ENCODE measurements at regions not wholly inside any gene's neighbourhood (a gene's known extent, or its start where the extent isn't known, plus 50 kb on each side); places are given as distances from the start of the nearest gene placed in this dataset.

DNA sequence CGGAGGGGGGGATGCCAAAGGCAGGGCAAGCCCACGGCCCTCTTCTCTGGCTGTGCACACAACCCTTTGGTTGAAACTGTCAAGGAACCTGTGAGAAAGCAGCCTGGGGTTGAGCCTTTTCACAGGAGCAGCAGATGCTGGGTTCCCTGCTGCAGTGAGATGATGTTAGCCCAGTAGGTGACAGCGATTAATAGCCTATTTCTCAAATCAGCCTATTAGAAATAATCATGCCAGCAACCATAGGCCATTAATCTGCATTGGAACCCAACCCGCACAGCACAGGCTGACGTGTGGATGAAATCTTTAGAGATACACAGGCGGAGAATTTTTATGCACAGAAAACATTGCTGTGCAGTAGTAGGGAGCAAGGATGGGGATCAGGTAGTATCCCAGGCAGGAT lies 637.5 kb downstream of the AJAP1 start:
- DNase-seq (ENCODE audit: low read depth in 3 of 3) = no peak

DNA sequence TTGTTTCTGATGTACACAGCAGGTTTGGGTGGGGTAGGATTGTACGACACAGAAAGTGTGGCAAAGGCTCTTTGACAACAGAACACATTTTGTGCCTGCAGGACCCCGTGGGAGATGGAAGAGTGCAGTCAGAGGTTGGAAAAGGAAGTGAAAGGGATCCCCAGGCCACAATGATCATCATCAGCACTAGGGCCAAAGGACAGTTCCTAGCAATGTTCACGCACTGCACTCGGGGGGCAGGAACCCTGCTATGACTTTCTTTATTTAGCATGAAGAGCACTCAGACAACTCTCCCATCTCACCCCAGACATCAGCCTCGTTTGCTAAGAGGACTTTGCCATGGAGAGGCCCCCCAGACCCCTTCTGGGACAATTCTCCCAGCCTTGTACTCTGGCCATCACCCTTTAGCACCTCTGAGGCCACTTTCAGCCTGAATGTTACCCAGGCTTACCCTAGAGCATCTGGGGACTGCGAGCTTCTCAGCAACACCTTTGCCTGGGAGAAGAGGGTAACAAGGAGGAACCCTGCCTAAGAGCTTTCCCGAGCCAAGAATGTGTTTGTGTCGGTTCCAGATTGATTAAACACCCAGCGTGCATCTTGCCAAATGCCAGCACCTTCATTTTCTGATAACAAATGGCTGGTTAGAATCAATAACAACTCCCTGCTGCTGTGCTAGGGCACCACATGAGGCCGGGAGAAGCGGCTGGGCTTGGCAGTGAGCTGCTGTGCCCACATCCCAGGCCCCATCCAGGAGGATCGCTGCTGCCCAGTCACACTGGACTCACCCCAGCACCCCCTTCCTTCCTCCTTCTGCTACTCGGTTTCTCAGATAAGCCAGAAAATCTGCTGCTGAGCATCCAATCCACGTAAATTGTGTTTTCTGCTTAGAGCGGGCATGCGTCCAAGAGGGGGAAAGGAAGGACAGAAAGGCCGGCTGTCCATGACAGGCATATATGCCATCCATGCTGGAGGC lies 633.1 kb downstream of the AJAP1 start:
- no peak for DNase-seq (ENCODE audit: low read depth in 3 of 3)

- DNase-seq (ENCODE audit: low read depth in 3 of 3) = peak in 1 of 3 experiments; percentile 24
Measured at GRCh38 chr1:5286244-5286643, 631.8 kb downstream of the AJAP1 start.

GRCh38 chr1:5274527-5274926 lies 620.1 kb downstream of the AJAP1 start:
- no peak for DNase-seq (ENCODE audit: low read depth in 3 of 3)

- DNase-seq (ENCODE audit: low read depth in 3 of 3) = no peak
Measured at GRCh38 chr1:5273280-5274003, 619.0 kb downstream of the AJAP1 start.

GRCh38 chr1:5272325-5272724 lies 617.9 kb downstream of the AJAP1 start:
- no peak for DNase-seq (ENCODE audit: low read depth in 3 of 3)

DNA sequence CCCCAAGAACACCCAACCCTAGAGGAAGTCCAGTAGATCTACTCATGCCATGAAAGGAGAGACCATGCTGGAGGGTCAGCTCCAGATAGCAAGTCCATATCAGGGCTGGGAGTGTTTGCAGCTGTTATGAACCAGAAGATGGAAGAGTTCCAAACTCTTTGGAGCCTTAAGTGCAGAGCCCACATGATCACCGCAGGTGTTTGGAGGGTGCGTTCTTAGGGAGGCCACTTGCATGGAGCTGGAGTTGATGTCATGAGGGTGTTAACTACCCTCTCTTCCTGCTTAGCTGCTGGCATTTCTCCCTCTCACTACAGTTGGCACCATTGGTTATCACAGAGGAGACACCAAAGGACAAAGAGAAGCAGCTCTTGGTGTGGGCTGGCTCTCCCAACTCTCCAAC lies 616.9 kb downstream of the AJAP1 start:
- DNase-seq (ENCODE audit: low read depth in 3 of 3) = no peak

GRCh38 chr1:5269901-5270300 lies 615.5 kb downstream of the AJAP1 start:
- no peak for DNase-seq (ENCODE audit: low read depth in 3 of 3)

DNA sequence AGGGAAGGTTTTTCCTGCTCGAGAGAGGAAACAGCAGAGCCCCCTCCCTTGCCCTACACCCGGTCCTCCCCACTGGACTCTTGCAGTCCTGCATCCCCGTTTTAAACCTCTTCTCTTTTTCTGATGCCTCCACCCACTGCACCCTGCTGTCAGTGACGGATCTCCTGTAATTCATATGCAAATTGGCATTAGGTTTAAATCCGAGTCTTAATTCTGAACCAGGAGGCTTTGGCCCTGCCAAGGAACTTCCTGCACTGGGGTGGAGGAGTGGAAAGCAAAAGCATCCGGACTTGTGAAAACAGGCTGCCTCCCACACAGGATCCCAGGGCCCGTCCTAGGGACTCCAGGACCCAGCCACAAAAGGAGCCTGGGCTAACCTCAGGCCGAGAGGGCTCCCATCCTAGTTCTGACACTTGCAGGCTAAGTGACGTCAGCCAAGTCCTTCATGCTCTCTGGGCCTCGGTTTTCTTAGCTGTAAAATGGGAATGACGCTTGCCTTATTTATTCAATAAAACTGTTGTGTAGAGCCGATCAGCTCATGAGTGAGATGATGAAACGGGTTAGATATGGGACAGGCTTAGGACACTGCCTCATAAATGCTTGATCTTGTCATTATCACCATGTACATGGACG lies 613.3 kb downstream of the AJAP1 start:
- DNase-seq (ENCODE audit: low read depth in 3 of 3) = no peak

DNA sequence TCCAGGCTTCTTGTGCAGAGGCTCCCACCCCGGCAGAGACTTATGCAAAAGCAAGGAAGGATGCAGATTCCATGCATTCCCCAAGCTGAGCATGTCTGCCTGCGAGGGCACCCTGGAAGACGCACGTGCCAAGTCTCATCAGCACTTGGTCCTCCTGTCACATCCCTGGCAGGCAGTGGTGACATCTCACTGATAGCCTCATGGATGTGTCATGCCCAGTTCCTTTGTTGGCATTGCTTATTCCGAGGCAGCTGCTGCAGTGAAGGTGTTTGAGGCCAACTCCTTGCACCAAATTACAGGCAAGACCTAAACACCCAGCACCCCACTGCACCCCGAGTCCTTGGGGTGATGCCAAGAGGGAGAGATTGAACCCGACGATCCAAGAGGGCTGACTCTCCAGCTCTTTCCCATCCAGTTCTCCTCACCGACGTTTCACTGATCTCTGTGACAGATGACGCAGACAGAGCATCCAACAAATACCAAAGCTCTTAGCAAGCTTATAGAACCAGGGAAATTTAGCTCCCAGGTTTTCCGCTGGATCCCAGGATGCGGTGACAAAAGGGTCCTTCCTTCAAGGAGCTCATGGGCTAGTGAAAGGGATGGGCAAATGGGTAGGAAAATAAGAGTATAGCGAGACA lies 611.1 kb downstream of the AJAP1 start:
- no peak for DNase-seq (ENCODE audit: low read depth in 3 of 3)

GRCh38 chr1:5264476-5264875 lies 610.1 kb downstream of the AJAP1 start:
- no peak for DNase-seq (ENCODE audit: low read depth in 3 of 3)

DNA sequence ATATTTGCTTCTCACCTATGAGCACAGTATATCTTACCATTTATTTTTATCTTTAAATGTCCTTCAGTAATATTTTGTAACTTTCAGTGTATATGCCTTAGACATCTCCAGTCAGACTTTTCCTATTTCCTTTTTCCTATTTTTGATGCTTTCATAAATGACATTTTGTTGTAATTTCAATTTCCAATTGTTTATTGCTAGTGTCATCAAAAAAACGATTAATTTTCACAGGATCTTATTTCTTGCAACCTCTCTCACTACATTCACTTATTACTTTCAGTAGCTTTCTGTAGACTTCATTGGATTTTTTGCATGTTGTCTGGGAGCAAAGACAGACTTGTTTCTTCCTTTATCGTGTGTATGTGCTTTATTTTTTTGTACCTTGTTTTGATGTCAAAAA lies 602.4 kb downstream of the AJAP1 start:
- DNase-seq (ENCODE audit: low read depth in 3 of 3) = no peak

DNA sequence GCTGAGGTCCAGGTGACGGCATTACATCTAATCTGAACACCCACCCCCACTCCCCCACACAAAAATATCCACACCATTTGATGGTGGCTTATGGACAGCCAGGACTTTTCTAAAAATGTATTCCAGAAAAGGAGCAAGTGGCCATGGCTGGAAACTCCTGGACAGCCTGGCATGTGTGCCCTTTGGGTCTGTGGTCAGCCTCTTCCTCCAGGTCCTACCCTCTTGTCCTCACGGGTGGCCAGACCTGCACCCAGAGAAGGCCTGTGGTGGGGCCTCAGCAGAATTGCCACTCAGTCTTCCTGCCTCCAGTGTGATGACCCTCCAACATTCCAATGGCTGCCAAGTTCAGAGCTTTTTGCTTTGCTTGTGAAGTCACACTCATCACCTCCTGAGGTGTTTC lies 600.6 kb downstream of the AJAP1 start:
- no peak for DNase-seq (ENCODE audit: low read depth in 3 of 3)

- no peak for DNase-seq (ENCODE audit: low read depth in 3 of 3)
Measured at GRCh38 chr1:5254131-5254725, 599.8 kb downstream of the AJAP1 start.

- DNase-seq (ENCODE audit: low read depth in 3 of 3) = no peak
Measured at GRCh38 chr1:5253036-5253435, 598.6 kb downstream of the AJAP1 start.

GRCh38 chr1:5250336-5250735 lies 595.9 kb downstream of the AJAP1 start:
- DNase-seq (ENCODE audit: low read depth in 3 of 3) = no peak

DNA sequence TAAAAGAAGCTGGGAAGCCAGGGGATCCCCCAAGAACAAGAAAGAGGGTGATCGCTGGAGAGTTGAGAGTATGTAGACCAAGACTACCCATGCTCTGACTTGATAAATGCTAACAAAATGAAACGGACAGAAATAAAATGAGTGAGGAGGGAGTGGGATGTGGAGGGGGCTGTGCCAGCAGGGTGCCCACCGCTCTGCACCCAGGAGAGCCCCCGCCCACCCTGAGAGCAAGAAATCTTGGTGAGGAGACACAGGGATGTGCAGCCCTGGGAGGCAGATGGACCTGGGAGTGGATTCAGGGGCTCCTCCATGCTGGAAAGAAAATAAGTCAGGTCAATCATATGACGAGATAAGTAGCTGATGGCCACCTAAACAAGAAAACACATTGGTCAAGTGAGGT lies 590.9 kb downstream of the AJAP1 start:
- no peak for DNase-seq (ENCODE audit: low read depth in 3 of 3)

- DNase-seq (ENCODE audit: low read depth in 3 of 3) = no peak
Measured at GRCh38 chr1:5244631-5245285, 590.3 kb downstream of the AJAP1 start.

GRCh38 chr1:5242850-5243249 lies 588.4 kb downstream of the AJAP1 start:
- DNase-seq (ENCODE audit: low read depth in 3 of 3) = no peak

DNA sequence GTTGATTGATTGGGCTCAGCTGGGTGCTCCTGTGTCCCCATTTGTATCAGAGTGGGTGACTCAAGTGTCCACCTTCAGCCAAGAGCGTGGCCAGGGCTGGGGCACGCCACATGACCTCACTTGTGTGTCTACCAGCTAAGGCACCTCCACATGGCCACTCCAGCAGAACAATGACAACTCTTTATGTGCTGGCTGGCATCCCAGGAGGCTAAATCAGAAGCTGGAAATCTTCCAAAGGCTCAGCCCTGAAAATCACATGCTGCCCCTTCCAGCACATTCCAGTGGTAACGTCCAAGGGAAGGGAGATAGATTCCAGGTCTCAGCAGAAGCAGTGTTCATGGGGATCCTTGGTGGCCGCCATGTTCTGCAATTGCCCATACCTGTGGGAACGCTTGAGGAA lies 585.5 kb downstream of the AJAP1 start:
- DNase-seq (ENCODE audit: low read depth in 3 of 3) = no peak

Measured in stimulated activated CD4-positive, alpha-beta T cell treated with anti-CD3 and anti-CD28 coated beads, TNF-alpha, amount 100 ng/mL, for 24 hours (primary cell).